Activated CD4-positive, alpha-beta T cell treated with anti-CD3 and anti-CD28 coated beads, Interleukin-2, Interleukin-6, amounts not matched to agents 100 ng/mL and 50 ng/mL, durations not matched to agents 16 hours and 8 hours (primary cell): ENCODE measurements at regions not wholly inside any gene's neighbourhood (a gene's known extent, or its start where the extent isn't known, plus 50 kb on each side); places are given as distances from the start of the nearest gene placed in this dataset.

Experiments
- DNase-seq: peaks from one replicate; pipeline ENCODE4 v3.0.0-alpha.2; 2020

GRCh38 chr1:34331020-34331926 is 154.6 kb downstream of the C1orf94 start:
- DNase-seq, result no peak

GRCh38 chr1:34332996-34333395 is 156.3 kb downstream of the C1orf94 start:
- no peak for DNase-seq

- no peak for DNase-seq
These were observed 162.2 kb downstream of the C1orf94 start for GRCh38 chr1:34338871-34339270.

GRCh38 chr1:34341896-34342295 is 165.2 kb downstream of the C1orf94 start:
- DNase-seq, result no peak

GRCh38 chr1:34342334-34342733 is 165.6 kb downstream of the C1orf94 start:
- no peak for DNase-seq

GRCh38 chr1:34346128-34346527 is 169.4 kb downstream of the C1orf94 start:
- no peak for DNase-seq

GRCh38 chr1:34353409-34353808 is 176.7 kb downstream of the C1orf94 start:
- no peak for DNase-seq

- no peak for DNase-seq
These were observed 177.7 kb downstream of the C1orf94 start for GRCh38 chr1:34354367-34354766.

GRCh38 chr1:34356853-34357252 is 180.1 kb downstream of the C1orf94 start:
- no peak for DNase-seq

GRCh38 chr1:34358636-34359035 is 181.9 kb downstream of the C1orf94 start:
- no peak for DNase-seq

GRCh38 chr1:34359411-34359810 is 182.7 kb downstream of the C1orf94 start:
- no peak for DNase-seq

- peak; percentile 2 for DNase-seq
These were observed 183.9 kb downstream of the C1orf94 start for GRCh38 chr1:34360574-34360973.

GRCh38 chr1:34361121-34361520 is 184.4 kb downstream of the C1orf94 start:
- DNase-seq, result no peak

GRCh38 chr1:34361781-34362357 is 185.2 kb downstream of the C1orf94 start:
- DNase-seq, result no peak

GRCh38 chr1:34362949-34363348 is 186.2 kb downstream of the C1orf94 start:
- no peak for DNase-seq

GRCh38 chr1:34363447-34363846 is 186.7 kb downstream of the C1orf94 start:
- no peak for DNase-seq

- DNase-seq, result no peak
These were observed 187.2 kb downstream of the C1orf94 start for GRCh38 chr1:34363915-34364314.

GRCh38 chr1:34364376-34364775 is 187.7 kb downstream of the C1orf94 start:
- no peak for DNase-seq

- DNase-seq, result no peak
These were observed 188.6 kb downstream of the C1orf94 start for GRCh38 chr1:34365295-34365694.

- no peak for DNase-seq
These were observed 190.3 kb downstream of the C1orf94 start for GRCh38 chr1:34366875-34367624.

GRCh38 chr1:34367954-34368353 is 191.2 kb downstream of the C1orf94 start:
- DNase-seq, result no peak

GRCh38 chr1:34369701-34370455 is 193.2 kb downstream of the C1orf94 start:
- DNase-seq, result no peak

GRCh38 chr1:34370748-34371147 is 194.0 kb downstream of the C1orf94 start:
- no peak for DNase-seq
